AG09309 (cell line): ENCODE measurements at regions not wholly inside any gene's neighbourhood (a gene's known extent, or its start where the extent isn't known, plus 50 kb on each side); places are given as distances from the start of the nearest gene placed in this dataset.

ENCODE experiments used
- DNase-seq: peaks from one replicate; pipeline ENCODE4 v3.0.0-alpha.2; 2010; ENCODE audit warnings: low read depth
- H3K4me3 ChIP-seq: 2 replicates; pipeline ENCODE4 v1.5.1; 2011; ENCODE audit warnings: mild to moderate bottlenecking, low read depth, low read length, moderate library complexity; ENCODE audit not compliant: control insufficient read depth
- CTCF ChIP-seq: IDR thresholded peaks from 2 replicates; pipeline ENCODE4 v1.5.1; 2011; ENCODE audit warnings: mild to moderate bottlenecking, low read depth, low read length, inconsistent platforms; ENCODE audit not compliant: insufficient read depth, control insufficient read depth; ENCODE audit errors: missing control alignments

- TF ChIP-seq CTCF = no peak
- no peak overlapping the region for H3K4me3 ChIP-seq
- DNase-seq = no peak
Measured at GRCh38 chr16:80148826-80149225, 392.0 kb upstream of the DYNLRB2 start.

GRCh38 chr16:80147026-80147655 is 393.7 kb upstream of the DYNLRB2 start:
- DNase-seq = peak; percentile 23
- no peak for TF ChIP-seq CTCF

GRCh38 chr16:80144191-80144590 is 396.6 kb upstream of the DYNLRB2 start:
- no peak overlapping the region for H3K4me3 ChIP-seq
- no peak for TF ChIP-seq CTCF
- no peak for DNase-seq

More at GRCh38 chr16:80147026-80147655, 393.7 kb upstream of the DYNLRB2 start:
- no peak overlapping the region for H3K4me3 ChIP-seq

- no peak for TF ChIP-seq CTCF
- H3K4me3 ChIP-seq = no peak overlapping the region
- no peak for DNase-seq
Measured at GRCh38 chr16:80142940-80143339, 397.9 kb upstream of the DYNLRB2 start.

DNA sequence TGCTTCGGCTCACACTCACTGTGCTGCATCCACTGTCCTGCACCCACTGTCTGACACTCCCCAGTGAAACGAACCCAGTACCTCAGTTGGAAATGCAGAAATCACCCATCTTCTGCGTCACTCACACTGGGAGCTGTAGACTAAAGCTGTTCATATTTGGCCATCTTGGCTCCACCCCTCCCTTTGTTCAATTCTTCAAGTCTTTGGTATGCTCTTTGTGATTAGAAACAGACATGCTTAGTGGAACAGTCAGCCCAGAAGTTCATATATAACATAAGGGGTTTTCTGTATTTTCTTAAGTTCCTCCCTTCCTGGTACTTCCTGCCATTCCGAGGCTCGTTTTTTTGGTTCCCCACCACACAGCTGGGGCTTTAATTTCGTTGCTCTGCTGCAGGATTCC is 398.5 kb upstream of the DYNLRB2 start:
- H3K4me3 ChIP-seq = no peak overlapping the region
- DNase-seq = no peak
- TF ChIP-seq CTCF = no peak

- H3K4me3 ChIP-seq = no peak overlapping the region
- no peak for TF ChIP-seq CTCF
- DNase-seq = no peak
Measured at GRCh38 chr16:80129791-80130190, 411.0 kb upstream of the DYNLRB2 start.
